Putamen (tissue), 1 donor: ENCODE measurements at regions not wholly inside any gene's neighbourhood (a gene's known extent, or its start where the extent isn't known, plus 50 kb on each side); places are given as distances from the start of the nearest gene placed in this dataset.

Source experiments
- DNase-seq: peaks from one replicate; pipeline ENCODE4 v3.0.0-alpha.2; 2016; ENCODE audit warnings: low spot score

- no peak for DNase-seq
These were observed 309.1 kb upstream of the NRIP1 start for GRCh38 chr21:15373941-15374340.

GRCh38 chr21:15379776-15380175 is 315.0 kb upstream of the NRIP1 start:
- no peak for DNase-seq

- DNase-seq, result no peak
These were observed 318.8 kb upstream of the NRIP1 start for GRCh38 chr21:15383588-15383987.

- no peak for DNase-seq
These were observed 325.2 kb upstream of the NRIP1 start for GRCh38 chr21:15390049-15390448.

- no peak for DNase-seq
These were observed 332.5 kb upstream of the NRIP1 start for GRCh38 chr21:15397258-15397657.

DNA sequence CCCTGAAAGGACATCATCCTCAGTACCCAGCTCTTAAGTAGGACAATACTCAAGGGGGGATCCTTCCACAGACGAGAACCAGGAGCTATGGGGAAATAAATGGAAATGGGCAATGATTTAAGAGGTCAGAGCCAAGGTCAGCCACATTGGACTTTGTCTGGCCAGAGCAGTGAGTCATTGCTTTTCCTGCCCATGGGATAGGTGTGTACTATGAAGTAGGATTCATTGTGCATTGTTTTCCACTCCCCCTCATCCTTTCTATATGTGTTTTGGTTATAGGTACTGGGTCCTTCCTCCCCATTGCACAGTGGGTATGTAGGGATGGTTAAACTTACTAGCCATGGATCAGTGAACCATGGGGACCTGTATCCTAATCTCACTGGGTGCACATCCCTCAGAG is 328.9 kb upstream of the USP25 start:
- DNase-seq, result no peak

GRCh38 chr21:15401331-15401730 is 328.5 kb upstream of the USP25 start:
- DNase-seq, result no peak

DNA sequence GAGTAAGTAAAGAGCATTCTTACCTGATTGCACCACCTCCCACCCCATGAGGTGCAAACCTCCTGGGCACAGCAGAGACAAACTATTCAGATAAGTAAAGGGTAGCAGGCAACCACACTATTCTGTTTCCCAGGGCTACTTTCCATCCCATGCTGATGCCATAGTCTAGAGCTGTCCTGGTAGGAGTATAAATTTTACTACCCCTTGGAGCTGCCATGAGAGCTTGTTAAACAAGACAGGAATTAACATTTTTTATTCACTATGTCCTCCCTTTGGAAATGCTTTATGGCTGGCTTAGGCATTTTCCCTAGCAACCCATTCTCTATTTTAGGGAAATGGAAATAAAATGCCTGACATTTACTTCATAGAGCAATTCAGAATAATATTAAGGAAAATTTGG is 324.6 kb upstream of the USP25 start:
- no peak for DNase-seq

DNA sequence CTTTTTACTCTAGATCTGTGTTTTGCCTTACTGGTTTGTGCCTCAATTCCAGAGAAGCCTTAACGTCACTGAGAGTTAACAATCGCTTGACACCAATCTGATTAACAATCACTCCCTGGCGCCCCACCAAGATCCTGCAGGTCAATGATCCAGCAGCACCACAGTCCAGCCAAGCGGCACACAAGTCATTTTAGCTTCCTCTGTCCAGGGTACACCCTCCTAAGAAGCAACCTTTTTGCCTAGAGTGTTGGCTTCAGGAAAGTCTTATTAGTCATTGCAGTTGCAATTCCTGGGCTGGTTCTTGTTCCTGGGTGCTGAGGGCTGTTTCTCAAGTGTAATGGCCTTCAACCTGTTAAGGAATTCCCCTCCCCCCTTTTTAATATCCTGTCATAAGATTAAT is 323.0 kb upstream of the USP25 start:
- DNase-seq, result no peak

- DNase-seq, result no peak
These were observed 322.2 kb upstream of the USP25 start for GRCh38 chr21:15407585-15407984.

DNA sequence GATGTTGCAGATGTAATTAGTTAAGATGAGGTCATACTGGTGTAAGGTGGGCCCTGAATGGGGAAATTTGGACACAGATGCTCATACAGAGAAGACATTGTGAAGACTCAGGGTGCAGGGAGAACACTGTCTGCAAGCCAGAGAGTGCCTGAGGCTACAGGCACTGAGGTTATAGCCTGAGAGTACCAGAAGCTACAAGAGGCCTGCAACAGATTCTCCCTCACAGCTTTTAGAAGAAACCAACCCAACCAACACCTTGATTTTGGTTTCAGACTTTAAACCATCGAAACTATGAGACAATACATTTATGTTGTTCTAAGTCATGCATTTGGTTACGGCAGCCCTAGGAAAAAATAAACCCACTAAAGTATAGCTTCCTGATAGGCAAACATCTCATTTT is 321.7 kb upstream of the USP25 start:
- no peak for DNase-seq

DNA sequence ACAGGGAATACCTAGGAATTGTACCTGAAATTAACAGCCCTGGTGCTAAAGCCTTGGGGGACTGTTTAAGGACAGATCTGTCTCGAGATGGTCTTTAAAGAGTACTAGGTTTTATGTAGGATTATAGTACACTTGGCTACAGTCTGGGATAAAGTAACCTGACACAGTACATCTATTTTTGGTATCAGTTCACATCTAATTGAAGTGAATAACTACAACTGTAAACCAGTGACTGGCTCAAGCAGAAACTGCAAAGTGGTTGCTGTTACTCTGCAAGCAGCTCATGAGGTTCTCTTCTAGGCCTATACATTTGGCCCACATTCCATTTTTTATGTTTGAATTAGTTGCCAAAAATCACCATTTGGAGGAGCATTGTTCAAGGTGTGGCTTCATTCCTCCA is 320.8 kb upstream of the USP25 start:
- DNase-seq, result no peak

DNA sequence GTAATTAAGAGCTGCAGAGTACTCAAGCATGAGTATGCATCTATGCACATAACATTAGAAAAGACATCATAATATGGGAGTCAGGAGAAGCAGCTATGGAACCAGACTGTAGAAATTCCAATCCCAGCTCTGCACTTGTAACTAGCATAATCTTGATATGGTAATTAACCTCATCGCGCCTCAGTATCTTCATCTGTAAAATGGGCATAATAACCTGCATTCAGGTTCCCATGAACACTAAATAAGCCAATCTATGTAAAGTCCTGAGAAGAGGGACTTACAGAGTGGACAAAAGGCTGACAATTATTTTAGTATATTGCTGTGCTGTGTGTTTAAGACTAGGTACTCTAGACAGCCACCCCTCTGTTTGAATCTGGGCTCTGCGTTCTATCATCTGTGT is 318.9 kb upstream of the USP25 start:
- no peak for DNase-seq

DNA sequence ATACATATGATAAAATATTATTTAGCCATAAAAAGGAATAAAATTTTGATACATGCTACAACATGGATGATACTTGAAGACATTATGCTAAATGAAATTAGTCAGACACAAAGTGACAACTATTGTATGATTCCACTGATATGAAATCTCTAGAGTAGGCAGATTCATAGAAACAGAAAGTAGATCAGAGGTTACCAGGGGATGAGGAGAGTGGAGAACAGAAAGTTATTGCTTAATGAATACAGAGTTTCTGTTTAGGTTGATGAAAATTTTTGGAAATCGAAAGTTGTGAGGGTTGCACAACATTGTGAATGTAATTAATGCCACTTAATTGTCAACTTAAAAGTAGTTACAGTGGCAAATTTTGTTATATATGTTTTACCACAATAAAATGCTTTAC is 315.7 kb upstream of the USP25 start:
- DNase-seq, result no peak

DNA sequence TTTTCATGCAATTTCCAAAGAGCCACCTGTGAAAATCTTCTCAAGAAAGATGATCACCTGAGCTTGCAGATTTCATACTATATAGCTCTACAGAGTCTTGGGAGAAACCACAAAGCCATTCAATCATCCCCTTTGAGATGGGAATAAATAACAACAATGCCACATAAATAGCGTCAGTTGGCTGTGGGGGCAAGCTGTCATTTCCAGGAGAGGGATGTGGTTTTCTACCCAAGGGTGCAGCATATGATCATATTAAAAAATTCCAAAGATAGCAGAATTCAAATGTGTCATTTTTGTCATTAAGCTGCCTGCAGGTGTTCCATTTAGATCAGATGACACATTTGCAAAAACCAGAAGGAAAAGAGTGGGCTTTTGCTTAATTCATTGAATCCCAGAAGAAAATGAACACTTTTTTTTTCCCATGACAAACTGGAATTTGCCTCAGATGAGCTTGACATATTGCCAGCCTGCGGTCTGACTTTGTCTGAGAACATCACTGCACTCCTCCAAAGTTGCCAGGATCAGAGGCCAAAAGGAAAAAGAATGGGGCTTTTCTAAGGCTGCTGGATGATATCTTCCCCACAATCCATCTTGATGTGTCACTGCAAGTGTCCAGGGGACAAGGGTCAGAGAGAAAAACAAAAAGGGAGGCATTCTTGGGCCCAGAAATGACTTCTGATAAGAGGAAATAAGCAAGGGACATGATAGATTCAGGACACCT is 314.1 kb upstream of the USP25 start:
- peak; percentile 38 for DNase-seq

- no peak for DNase-seq
These were observed 308.3 kb upstream of the USP25 start for GRCh38 chr21:15421441-15421881.

DNA sequence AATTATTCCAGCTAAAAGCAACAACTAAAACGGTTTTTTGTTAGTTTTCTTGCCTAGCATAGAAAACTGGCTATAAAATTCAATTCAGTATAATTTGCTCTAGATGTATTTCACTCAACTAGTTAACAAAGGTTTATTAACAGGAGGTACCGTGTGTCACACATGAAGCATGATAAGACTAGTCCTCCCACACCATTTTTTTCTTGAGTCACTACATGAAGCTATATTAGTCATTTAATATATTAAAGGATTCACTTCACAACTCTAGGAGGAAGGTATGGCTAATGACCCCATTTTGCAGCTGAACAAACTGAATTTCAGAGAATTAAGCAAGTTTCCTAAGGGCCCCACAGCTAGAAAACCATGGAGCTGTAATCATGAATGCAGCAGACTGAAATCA is 307.8 kb upstream of the USP25 start:
- no peak for DNase-seq

DNA sequence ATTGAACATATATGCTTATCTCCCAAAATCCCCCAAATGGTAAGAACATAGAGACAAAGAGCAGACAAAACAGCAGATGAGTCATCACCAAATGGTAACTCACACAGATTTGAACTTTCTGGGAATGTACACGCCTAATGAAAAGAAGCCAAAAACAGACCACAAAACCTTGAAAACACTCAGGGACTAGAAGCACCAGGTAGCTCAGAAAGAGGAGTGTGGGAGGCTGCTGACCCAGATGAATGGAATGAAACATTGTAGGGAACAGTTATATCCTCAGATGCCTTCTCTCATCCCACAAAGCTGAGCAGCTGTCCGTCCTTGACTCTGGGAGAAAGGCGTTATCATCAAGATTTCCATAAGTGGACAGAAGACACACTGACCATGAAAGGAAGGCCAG is 307.0 kb upstream of the USP25 start:
- no peak for DNase-seq

GRCh38 chr21:15423676-15424445 is 305.9 kb upstream of the USP25 start:
- no peak for DNase-seq

- no peak for DNase-seq
These were observed 304.7 kb upstream of the USP25 start for GRCh38 chr21:15425049-15425448.

DNA sequence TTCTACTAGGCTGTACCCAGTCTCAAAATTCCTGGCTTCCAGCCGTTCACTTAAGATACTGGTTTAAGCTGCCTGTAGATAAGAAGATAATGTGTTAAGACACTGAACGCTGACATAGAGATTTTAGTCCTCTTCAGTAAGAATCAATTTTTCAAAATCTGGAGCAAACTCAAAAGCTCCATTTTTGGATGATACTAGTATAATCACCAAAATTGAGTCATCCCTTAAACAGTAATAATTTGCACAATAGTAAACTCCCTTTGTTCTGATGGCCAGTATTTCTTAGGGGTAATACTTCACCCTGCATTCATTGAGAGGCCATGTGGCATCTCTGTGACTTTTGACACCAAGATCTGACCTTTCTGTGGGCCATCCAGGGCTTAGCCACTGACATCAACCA is 299.8 kb upstream of the USP25 start:
- DNase-seq, result no peak

- no peak for DNase-seq
These were observed 299.2 kb upstream of the USP25 start for GRCh38 chr21:15430577-15430976.

DNA sequence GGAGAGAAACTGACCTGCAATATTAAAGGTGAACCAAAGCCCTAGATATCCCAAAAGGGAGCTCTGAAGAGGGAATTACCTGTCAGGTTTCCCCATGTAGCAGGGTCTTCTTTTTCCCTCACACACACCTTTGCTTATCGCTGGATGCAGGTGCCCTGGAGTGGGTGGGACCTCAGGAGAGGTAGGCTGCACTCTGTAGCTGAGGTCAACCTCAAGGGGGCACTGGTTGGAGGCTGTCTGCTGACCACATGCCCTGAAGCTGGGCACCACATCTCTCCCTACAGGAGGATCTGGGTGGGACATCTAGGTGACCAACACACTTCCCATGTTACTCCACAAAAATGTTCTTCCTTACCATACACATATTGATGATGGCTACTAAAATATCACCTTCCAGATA is 298.7 kb upstream of the USP25 start:
- no peak for DNase-seq

DNA sequence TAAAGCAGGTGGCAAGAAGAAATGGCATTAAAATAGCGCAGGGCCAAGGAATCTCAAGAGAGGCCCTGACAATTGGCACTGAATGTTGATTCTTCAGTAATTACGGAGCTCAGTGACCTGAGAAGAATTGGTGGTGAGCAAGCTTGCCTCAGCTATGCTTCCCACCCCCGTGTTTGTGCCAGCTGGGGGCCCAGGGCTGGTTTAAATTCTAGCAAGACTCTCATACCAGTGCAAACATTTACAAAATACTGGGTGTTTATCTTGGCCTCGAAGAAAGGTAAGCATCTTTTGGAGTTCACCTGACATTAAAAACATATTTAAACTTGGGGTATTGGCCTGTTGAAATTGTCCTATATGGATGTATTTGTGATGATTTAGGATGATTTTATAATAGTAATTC is 296.7 kb upstream of the USP25 start:
- no peak for DNase-seq
